H9 (cell line): ENCODE measurements at regions not wholly inside any gene's neighbourhood (a gene's known extent, or its start where the extent isn't known, plus 50 kb on each side); places are given as distances from the start of the nearest gene placed in this dataset.

Experiments used
- DNase-seq: peaks from one replicate; pipeline ENCODE4 v3.0.0-alpha.2; 2017
- H2AFZ ChIP-seq: one replicate; pipeline ENCODE4 v1.6.1; 2013; ENCODE audit warnings: mild to moderate bottlenecking, low read length, control low read depth, moderate library complexity
- H2AK5ac ChIP-seq: 2 replicates; pipeline ENCODE4 v1.6.1; 2013; ENCODE audit warnings: low read length, control low read depth, mixed read lengths; ENCODE audit not compliant: insufficient read length
- H2BK120ac ChIP-seq: one replicate; pipeline ENCODE4 v1.6.1; 2013; ENCODE audit warnings: low read depth, mild to moderate bottlenecking, low read length, control low read depth, inconsistent platforms; ENCODE audit not compliant: poor library complexity, severe bottlenecking
- H2BK12ac ChIP-seq: 2 replicates; pipeline ENCODE4 v1.6.1; 2013; ENCODE audit warnings: low read length, control low read depth, mixed read lengths, low read depth; ENCODE audit not compliant: insufficient read length
- H2BK15ac ChIP-seq: 2 replicates; pipeline ENCODE4 v1.6.1; 2013; ENCODE audit warnings: low read depth, low read length, control low read depth
- H2BK20ac ChIP-seq: one replicate; pipeline ENCODE4 v1.6.1; 2013; ENCODE audit warnings: low read depth, mild to moderate bottlenecking, low read length, control low read depth, inconsistent platforms; ENCODE audit not compliant: poor library complexity, severe bottlenecking
- H2BK5ac ChIP-seq: 2 replicates; pipeline ENCODE4 v1.6.1; 2013; ENCODE audit warnings: low read length, control low read depth, mixed read lengths; ENCODE audit not compliant: insufficient read length
- H3K14ac ChIP-seq: 2 replicates; pipeline ENCODE4 v1.6.1; 2013; ENCODE audit warnings: low read length, control low read depth; ENCODE audit not compliant: insufficient read depth
- H3K18ac ChIP-seq: 2 replicates; pipeline ENCODE4 v1.6.1; 2013; ENCODE audit warnings: low read depth, mild to moderate bottlenecking, mixed read lengths, low read length, control low read depth; ENCODE audit not compliant: insufficient read length
- H3K23ac ChIP-seq: 2 replicates; pipeline ENCODE4 v1.6.1; 2013; ENCODE audit warnings: low read length, control low read depth, mixed read lengths, low read depth; ENCODE audit not compliant: insufficient read length
- H3K23me2 ChIP-seq: 2 replicates; pipeline ENCODE4 v1.6.1; 2013; ENCODE audit warnings: low read depth, mild to moderate bottlenecking, mixed read lengths, low read length, control low read depth; ENCODE audit not compliant: insufficient read length, poor library complexity, severe bottlenecking
- H3K27ac ChIP-seq: 2 replicates; pipeline ENCODE4 v1.5.1; 2013; ENCODE audit warnings: low read length, control low read depth, mixed read lengths, low read depth; ENCODE audit not compliant: insufficient read length
- H3K27me3 ChIP-seq: 2 replicates; pipeline ENCODE4 v1.6.1; 2013; ENCODE audit warnings: low read length, control low read depth, inconsistent platforms; ENCODE audit not compliant: insufficient read depth
- H3K4ac ChIP-seq: 2 replicates; pipeline ENCODE4 v1.6.1; 2013; ENCODE audit warnings: low read depth, mild to moderate bottlenecking, control low read depth, inconsistent platforms, low read length, moderate library complexity
- H3K4me1 ChIP-seq: 2 replicates; pipeline ENCODE4 v1.6.1; 2013; ENCODE audit warnings: low read length, control low read depth, inconsistent platforms; ENCODE audit not compliant: insufficient read depth
- H3K4me2 ChIP-seq: 2 replicates; pipeline ENCODE4 v1.6.1; 2013; ENCODE audit warnings: low read length, control low read depth, mixed read lengths; ENCODE audit not compliant: insufficient read length, insufficient read depth
- H3K56ac ChIP-seq: 2 replicates; pipeline ENCODE4 v1.6.1; 2013; ENCODE audit warnings: low read depth, mild to moderate bottlenecking, mixed read lengths, low read length, control low read depth; ENCODE audit not compliant: insufficient read length
- H3K79me1 ChIP-seq: 2 replicates; pipeline ENCODE4 v1.6.1; 2013; ENCODE audit warnings: low read depth, mild to moderate bottlenecking, moderate library complexity, low read length, control low read depth, inconsistent platforms; ENCODE audit not compliant: insufficient read depth, poor library complexity, severe bottlenecking
- H3K79me2 ChIP-seq: 2 replicates; pipeline ENCODE4 v1.6.1; 2013; ENCODE audit warnings: low read length, control low read depth, inconsistent platforms; ENCODE audit not compliant: insufficient read depth
- H3K9ac ChIP-seq: 2 replicates; pipeline ENCODE4 v1.6.1; 2013; ENCODE audit warnings: low read length, control low read depth, mixed read lengths; ENCODE audit not compliant: insufficient read length; ENCODE audit errors: extremely low read depth
- H3K9me3 ChIP-seq: one replicate; pipeline ENCODE4 v1.6.1; 2013; ENCODE audit warnings: low read depth, low read length, inconsistent platforms; ENCODE audit not compliant: control insufficient read depth
- H3T11ph ChIP-seq: one replicate; pipeline ENCODE4 v1.6.1; 2013; ENCODE audit warnings: mild to moderate bottlenecking, low read length, control low read depth, inconsistent platforms
- H4K20me1 ChIP-seq: one replicate; pipeline ENCODE4 v1.6.1; 2013; ENCODE audit not compliant: control insufficient read depth, insufficient read length, insufficient read depth
- H4K5ac ChIP-seq: 2 replicates; pipeline ENCODE4 v1.6.1; 2013; ENCODE audit warnings: low read depth, mild to moderate bottlenecking, mixed read lengths, low read length, control low read depth; ENCODE audit not compliant: insufficient read length
- H4K8ac ChIP-seq: replicated peaks from 2 replicates; pipeline ENCODE4 v1.6.1; 2013; ENCODE audit warnings: low read length, control low read depth, mixed read lengths, low read depth; ENCODE audit not compliant: insufficient read length
- H4K91ac ChIP-seq: 2 replicates; pipeline ENCODE4 v1.6.1; 2013; ENCODE audit warnings: low read depth, mild to moderate bottlenecking, moderate library complexity, mixed read lengths, low read length, control low read depth; ENCODE audit not compliant: insufficient read length
- H3K27ac Mint-ChIP-seq, 3 experiments: 2 replicates in 2 of 3; 3 replicates in 1 of 3; pipeline ENCODE4 v1.8.0; 2020 to 2021; ENCODE audit warnings: mixed read lengths in 3 of 3, mild to moderate bottlenecking in 1 of 3, moderate library complexity in 1 of 3
- H3K27me3 Mint-ChIP-seq: 2 replicates; pipeline ENCODE4 v1.8.0; 2021; ENCODE audit warnings: low read depth, mild to moderate bottlenecking, moderate library complexity, mixed read lengths
- H3K36me3 Mint-ChIP-seq, 3 experiments: 2 replicates in 2 of 3; 3 replicates in 1 of 3; pipeline ENCODE4 v1.8.0; 2020 to 2021; ENCODE audit warnings: low read depth in 3 of 3, mixed read lengths in 3 of 3; ENCODE audit not compliant: insufficient read depth in 1 of 3
- H3K4me1 Mint-ChIP-seq, 2 experiments: 2 replicates each; pipeline ENCODE4 v1.8.0; 2020; ENCODE audit warnings: mixed read lengths in 2 of 2
- H3K4me3 Mint-ChIP-seq, 2 experiments: 2 replicates in 1 of 2; 3 replicates in 1 of 2; pipeline ENCODE4 v1.8.0; 2020 to 2021; ENCODE audit warnings: mild to moderate bottlenecking in 2 of 2, mixed read lengths in 2 of 2, moderate library complexity in 1 of 2
- H3K9me3 Mint-ChIP-seq, 2 experiments: 2 replicates in 1 of 2; 3 replicates in 1 of 2; pipeline ENCODE4 v1.8.0; 2020; ENCODE audit warnings: mild to moderate bottlenecking in 2 of 2, mixed read lengths in 2 of 2, moderate library complexity in 1 of 2
- CTCF ChIP-seq: fragments of 200-600 bp; sonication (generic); conservative IDR thresholded peaks from 3 replicates; pipeline ENCODE4 v1.8.0; 2021; ENCODE audit warnings: antibody characterized with exemption, mild to moderate bottlenecking
- WGBS: extraction: QIAGEN DNeasy Blood & Tissue Kit; methylation state at CpG from one replicate; pipeline ENCODE4 v1.1.7; 2013; ENCODE audit warnings: missing lambda C conversion rate, low lambda C conversion rate, mixed read lengths; ENCODE audit not compliant: insufficient read length; ENCODE audit errors: extremely low coverage; 5-methylcytosine and 5-hydroxymethylcytosine counted together

- no peak overlapping the region for H2AFZ ChIP-seq
- H3K27ac ChIP-seq, result no peak overlapping the region
- no peak overlapping the region for H4K8ac ChIP-seq
- peaks cover 9% of the 10 kb centered on the region; the same call in 1 of the 2 replicates for H3K27me3 Mint-ChIP-seq
- H4K91ac ChIP-seq, result no peak overlapping the region
- no peak overlapping the region for H3K27ac Mint-ChIP-seq
- DNase-seq, result no peak
- H3K18ac ChIP-seq, result no peak overlapping the region
- no peaks in the 10 kb centered on the region for H3K79me2 ChIP-seq
- no peak overlapping the region for H2BK20ac ChIP-seq
- no peak overlapping the region for H2BK15ac ChIP-seq
- H3K4me3 Mint-ChIP-seq, result no peak overlapping the region
- no peak overlapping the region for H4K5ac ChIP-seq
- no peak overlapping the region for H3T11ph ChIP-seq
- no peaks in the 10 kb centered on the region for H3K23me2 ChIP-seq
- H3K79me1 ChIP-seq, result no peaks in the 10 kb centered on the region
- no peak overlapping the region for H2BK12ac ChIP-seq
- no peak overlapping the region for H2BK5ac ChIP-seq
- no peak overlapping the region for H3K23ac ChIP-seq
- no peak overlapping the region for H3K4ac ChIP-seq
- H2AK5ac ChIP-seq, result no peak overlapping the region
- no peak overlapping the region for H2BK120ac ChIP-seq
- peaks cover 9% of the 10 kb centered on the region for H3K9me3 ChIP-seq
- H3K9me3 Mint-ChIP-seq, result peaks cover 11 to 70% of the 10 kb centered on the region in 2 experiments; a peak in 4 of 5 replicates
- no peaks in the 10 kb centered on the region for H4K20me1 ChIP-seq
- peaks cover 3% of the 10 kb centered on the region in 2 experiments; a peak in 2 of 4 replicates for H3K4me1 Mint-ChIP-seq
- no peak overlapping the region for H3K4me2 ChIP-seq
- H3K14ac ChIP-seq, result no peak overlapping the region
- no peak overlapping the region for H3K56ac ChIP-seq
- H3K4me1 ChIP-seq, result no peaks in the 10 kb centered on the region; the same call in 1 of the 2 replicates
- no peaks in the 10 kb centered on the region for H3K27me3 ChIP-seq
- no peak overlapping the region for H3K9ac ChIP-seq
- no peak for TF ChIP-seq CTCF
- no CpG with 5 or more reads among the region's 2 CpGs for WGBS
- peaks cover 4 to 16% (median 4%) of the 10 kb centered on the region in 3 experiments; a peak in 5 of 7 replicates for H3K36me3 Mint-ChIP-seq
Measured at GRCh38 chrX:103911236-103911635, 51.2 kb upstream of the TMSB15B start.
